Stimulated activated CD4-positive, alpha-beta T cell treated with anti-CD3 and anti-CD28 coated beads, Interleukin-1b, Interleukin-23, amount 100 ng/mL, for 48 hours (primary cell): ENCODE measurements at regions not wholly inside any gene's neighbourhood (a gene's known extent, or its start where the extent isn't known, plus 50 kb on each side); places are given as distances from the start of the nearest gene placed in this dataset.

ENCODE experiments used
- DNase-seq: peaks from one replicate; pipeline ENCODE4 v3.0.0-alpha.2; 2020

DNA sequence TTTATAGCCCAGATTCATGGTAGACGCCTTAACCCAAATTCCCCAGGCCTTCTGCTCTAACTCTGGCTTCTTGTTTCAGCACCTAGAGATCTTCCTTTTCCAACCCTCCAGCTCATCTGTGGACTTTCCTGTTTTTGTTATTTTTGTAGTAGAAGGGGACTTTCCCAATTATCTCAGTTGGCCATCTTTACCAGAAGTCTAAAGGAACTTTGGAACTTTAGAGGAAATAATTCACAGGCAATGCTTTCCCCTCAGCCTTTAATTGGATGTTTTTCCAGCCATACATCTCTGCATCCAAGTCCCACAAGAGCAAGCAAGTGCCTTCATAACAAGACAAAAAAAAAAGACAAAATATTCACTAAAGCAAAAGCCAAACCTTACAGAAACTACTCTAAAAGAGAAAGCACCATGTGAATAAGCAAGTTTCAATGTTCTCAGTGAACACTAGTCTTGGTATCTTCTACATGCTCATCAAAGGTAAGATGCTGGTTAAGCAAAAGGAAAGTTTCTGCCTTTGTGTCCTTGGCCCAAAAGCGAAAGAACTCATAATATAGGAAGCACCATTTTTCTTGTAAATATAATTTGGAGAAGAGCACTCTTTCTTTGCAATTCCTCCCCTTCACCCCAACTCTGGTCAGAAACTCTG is 377.3 kb downstream of the SETD4 start:
- no peak for DNase-seq

DNA sequence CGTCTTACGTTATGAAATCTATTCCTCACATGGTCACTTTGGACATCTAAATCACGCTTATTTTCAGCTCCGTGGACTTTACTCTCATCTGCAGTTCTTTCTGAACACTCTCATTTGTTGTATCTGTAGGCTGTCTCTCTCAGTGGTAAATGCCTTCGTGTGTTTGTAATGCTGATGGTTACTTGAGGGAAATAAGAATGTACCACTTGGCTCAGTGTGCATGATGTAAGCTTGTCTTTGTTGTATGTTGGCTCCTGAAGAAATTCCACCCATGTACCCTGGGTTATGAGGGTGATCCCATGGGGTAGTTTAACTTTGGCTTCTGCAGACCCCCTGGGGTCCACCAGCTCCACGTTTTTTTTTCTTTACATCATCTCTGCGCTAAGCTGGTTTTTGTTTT is 378.4 kb downstream of the SETD4 start:
- no peak for DNase-seq

DNA sequence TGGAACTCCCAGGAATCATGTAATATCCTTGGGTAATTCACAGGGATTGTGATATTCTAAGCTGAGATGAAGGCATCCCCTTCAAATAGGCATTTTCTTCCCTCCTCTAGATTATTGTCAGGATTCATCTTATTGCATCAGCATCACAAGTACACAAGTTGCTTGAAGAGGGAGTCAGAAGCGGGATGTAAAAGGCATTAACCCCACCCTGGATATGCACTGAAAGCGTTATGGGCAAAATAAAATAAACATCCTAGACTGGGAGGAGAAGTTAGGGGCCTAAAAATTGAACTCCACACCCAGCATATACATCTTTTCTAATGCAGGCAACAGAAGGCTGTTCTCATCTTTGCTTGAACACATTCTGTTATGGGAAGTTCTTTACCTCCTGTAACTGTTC is 381.2 kb downstream of the SETD4 start:
- no peak for DNase-seq

DNA sequence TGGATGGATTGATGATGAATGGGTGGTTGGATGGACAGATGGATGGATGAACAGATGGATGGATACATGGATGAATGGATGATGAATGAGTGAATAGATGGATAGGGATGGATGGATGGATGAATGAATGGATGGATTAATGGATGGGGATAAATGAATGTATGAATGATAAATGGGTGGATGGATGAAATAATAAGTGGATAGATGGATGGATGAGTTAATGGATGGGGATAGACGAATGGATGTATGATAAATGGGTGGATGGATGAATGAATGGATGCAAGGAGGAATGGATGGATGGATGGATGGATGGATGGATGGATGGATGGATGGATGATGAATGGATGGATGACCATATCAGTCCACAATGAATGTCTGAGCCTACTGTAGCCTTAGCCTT is 381.9 kb downstream of the SETD4 start:
- DNase-seq: no peak

DNA sequence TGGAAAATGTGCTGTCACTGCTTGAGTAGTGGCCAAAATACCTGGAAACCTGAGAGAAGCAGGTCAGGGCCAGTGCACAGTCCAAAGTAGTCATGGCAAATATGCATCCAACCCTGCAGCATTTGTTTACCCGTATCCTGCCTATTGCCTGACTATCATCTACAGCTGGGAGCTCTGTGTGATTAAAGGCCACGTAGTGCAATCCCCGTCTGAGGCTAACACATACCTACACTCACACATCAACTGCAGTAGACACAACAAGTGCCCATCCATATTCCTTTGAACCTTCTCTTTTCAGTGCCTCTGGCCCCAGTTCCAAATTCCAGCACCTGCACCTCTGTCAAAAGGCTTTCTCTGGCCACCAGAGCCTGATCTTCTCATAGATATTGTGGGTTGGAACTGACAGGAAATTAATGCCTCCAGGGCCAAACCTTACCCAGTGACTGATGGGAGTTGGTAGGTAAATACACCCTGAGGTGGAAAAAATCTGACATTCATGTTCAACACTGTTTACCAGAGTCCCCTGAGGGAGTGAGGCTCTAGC is 383.0 kb downstream of the SETD4 start:
- DNase-seq: no peak

DNA sequence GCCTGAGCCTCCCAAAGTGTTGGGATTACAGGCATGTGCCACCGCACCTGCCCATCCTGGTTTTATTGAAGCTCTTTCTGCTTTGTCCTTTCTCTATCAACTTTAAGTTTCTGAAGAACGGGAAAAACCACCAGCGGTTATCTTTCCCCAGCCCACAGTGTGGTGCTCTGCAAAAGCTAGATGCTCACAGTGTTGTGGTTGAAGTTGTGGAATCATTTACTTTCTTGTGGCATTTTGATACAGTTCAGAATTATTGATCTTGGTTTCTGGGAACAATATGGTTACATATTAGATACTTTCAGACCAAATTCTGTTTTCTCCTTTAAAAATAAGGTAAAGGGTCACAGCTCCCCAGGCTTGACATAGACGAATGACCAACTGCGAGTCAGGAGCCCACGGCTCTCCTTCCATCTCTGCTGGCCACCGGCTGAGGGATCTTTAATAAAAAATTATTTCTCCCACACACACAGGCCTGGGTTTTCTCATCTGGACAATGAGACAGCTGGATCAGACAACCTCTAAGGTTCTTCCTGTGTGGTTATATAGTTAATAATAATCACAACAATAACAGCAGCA is 385.3 kb downstream of the SETD4 start:
- DNase-seq: no peak

DNA sequence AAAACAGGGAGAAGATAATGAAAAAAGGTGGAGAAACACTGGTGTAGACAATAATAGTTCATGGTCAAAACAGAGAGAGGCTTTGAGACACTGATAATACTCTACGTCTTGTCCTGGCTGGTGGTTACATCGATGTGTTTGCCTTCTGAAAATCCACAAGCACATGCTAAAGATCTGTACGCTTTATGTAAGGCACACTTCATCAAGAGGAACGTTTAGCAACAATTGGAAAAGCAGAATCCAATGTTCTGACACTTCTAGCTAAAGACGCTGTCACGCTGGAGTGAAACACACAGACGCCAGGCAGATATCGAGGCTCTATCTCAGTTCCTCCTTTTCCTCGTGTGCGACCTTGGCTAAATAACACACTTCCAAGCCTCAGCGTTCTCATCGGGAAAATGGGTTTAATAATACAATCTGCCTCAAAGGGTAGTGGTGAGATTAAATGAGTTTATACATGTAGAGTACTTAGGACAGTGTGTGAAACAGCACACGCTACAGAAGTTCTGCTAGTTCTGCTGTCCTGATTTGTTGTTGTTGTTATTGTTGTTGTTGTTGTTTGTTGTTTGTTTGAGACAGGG is 386.1 kb downstream of the SETD4 start:
- no peak for DNase-seq

DNA sequence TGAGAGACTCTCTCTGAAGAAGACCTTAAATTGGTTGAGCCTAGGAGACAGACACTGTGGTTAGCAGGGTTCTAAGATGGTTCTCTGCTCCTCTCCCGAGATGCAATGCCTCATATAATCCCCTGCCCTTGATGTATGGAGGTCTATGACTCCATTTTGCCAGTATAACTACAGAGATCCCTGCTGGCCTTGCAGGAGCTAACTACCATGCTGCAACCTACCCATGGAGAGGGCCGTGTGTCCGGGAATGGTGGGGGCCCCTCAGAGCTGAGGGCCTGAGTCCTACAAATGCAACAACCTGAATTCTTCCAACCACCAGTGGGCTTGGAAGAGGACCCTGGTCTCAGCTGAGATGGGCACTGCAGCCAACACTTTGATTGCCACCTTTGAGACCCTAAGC is 388.0 kb downstream of the SETD4 start:
- DNase-seq: no peak

DNA sequence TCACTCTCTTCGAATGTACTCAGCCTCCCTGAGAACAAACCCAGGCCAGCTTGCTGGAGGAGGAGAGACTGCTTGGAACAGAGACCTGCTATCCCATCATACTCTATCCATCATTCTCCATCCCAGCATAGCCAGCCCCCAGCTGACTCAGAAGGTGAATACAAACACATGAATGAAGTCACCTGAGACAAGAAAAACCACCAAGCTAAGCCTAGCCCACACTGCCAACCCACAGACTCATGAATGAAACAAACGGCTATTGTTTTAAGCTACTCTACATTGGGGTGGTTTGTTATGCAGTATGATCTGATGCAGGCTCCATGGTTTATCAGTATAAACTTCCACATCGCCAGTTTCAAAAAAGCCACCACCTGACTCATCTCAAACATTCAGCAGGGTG is 395.6 kb downstream of the SETD4 start:
- peak; percentile 14 for DNase-seq

DNA sequence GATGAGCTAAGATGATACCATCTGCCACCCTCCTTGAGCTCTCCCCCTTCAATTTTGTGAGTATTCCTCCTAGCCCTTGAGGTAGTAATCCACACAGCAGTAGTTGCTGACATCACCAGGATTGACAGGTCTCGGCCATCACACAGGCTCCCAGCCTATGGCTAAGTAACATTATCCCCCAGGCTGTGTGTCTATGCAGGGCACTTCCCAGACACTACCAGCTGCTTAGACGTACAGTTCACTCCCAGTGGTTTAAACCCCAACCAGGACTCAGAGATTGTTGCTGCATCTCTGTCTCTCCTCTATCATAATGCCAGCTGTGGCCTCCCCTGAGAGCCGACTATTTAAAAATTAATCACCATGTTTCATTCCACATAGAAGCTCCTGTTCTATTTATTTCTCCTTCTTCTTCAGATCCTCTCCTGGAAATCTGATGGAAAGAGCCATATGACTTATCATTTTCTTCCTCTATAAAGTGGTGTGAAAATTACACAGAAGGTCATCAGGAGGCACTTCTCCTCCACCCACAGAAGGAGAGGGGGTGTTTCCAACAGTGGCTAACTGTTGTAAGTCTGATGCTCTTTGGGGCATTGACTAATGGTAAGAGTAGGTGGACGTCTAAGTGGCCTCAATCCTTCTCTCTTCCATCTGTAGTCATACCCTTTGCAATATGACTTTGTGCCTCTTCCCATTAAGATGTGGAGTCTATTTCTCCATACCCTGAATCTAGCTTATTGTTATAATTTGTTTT is 396.3 kb downstream of the SETD4 start:
- no peak for DNase-seq

DNA sequence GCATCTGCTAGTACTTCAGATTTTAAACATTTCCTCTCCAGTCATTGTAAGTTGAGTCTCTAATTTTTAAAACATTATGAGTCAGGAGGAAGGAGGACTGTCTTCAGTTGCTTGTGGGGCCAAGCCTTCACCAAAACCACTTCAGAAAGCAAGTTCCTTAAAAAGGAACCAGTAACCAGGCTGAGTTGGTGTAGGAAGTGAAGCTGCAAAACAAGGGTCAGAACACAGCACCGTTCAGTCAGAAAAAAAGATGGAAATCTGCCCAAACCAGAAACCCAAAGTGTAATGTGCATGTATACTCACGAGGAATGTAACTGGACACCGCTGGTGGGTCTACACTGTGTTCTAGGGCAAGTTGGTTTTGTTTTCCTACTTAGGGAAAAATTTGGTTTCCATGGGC is 402.1 kb downstream of the SETD4 start:
- DNase-seq: no peak

DNA sequence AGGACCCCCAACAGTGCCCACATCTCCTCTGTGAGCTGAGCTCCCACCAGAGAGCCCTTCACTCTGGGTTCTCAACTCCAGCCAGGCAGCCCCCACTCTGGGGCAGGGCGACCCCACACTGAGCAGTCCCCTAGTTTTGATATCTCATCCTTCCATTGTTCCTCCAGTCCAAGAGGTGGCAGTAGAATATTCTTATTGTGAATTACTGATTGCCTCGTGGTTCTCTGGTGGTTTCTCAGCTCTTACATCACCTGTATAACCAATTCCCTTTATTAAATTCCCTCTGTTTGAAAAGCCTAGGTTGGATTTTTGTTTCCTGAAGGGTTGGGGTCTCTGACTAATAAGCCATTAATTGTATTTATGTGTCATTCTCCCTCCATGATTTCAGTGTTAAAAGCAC is 407.5 kb downstream of the SETD4 start:
- DNase-seq: no peak

DNA sequence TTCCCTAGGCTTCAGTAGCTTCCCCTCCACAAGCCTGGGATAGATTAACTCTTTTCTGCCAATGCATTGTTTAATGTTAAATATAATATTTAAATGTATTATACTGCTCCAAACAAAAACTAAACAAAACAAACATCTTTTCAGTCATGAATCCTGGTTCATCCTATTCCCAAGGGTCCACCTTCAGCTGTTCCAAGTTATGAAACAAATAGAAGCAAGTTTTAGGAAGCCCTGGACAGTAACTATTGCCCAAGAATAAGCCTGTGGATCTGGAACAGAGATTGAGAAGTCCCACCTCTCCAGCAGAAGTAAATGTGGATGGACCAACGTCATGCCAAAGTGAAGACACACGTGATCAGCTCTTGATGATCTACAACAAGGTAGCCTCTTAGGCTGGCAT is 408.1 kb downstream of the SETD4 start:
- no peak for DNase-seq

DNA sequence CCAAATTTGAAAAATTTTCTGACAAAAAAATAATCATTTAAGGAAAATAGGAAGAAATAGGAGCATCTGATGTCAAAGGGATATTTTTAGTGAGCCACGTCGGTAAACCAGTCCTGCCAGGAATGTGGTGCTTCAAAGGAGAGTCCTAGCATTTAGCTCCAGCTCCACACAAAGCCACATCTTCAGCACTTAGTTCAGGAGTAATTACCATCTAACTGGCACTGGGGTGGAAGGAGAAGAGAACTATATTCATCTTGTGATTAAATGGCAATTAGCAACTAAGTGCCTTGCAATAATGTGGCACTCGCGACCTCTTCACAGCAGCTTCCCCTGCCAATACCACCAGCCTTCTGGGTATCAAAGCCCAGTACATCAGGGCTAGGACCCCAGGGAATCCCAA is 409.1 kb downstream of the SETD4 start:
- DNase-seq: no peak

DNA sequence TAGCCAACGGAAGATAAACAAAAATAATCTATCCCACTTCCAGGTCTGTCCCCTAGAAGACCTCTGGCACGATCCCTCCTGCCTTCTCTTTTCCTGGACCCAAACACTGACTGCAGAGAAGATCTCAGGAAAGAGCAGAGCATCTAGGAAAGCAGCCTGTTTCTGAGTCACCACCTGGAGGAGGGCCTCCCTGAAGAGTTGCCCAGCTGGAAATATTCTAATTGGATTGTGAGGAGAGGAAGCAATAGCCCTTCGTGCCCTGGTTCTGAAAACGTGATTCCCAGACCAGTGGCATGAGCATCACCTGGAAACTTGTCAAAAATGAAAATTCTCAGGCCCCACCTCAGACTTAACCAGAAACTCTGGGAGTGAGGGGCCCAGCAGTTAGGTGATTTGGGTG is 411.1 kb downstream of the SETD4 start:
- no peak for DNase-seq

DNA sequence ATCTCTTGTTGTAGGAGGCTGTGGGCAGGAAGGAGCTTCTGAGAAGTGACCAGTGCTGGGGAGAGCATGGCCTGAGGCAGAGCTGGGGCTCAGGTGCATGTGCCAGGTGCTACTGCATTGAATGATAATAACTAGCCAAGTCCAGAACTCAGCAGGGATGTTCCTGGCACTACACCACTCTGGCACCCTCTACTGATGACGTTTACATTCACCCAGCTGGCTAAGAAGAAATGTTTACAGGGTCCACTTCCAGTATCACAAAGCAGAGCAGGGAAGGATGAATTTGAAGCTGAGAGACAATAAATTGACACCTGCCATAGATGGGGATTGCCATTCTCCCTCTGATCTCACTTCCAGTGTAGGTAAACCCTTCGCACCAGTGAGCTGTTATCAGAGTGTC is 411.8 kb downstream of the SETD4 start:
- DNase-seq: no peak

DNA sequence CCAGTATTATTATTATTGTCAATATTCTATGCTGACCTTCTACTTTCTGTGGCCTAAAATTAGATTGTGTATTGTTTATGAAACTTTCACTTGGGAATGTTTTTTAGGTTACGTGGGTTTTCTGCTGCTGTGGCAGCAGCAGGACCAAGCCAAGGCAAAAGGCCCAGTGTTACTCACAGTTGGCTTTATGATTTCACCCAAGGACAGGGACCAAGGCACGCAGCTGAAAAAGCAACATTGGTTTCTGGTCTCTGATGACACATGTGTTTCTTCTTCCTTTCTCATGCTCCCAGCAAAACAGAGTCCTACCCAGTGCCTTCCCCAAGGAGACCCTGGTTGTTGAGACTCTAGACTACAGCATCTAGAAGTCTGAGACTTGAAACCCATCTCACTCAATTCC is 413.7 kb downstream of the SETD4 start:
- DNase-seq: no peak

DNA sequence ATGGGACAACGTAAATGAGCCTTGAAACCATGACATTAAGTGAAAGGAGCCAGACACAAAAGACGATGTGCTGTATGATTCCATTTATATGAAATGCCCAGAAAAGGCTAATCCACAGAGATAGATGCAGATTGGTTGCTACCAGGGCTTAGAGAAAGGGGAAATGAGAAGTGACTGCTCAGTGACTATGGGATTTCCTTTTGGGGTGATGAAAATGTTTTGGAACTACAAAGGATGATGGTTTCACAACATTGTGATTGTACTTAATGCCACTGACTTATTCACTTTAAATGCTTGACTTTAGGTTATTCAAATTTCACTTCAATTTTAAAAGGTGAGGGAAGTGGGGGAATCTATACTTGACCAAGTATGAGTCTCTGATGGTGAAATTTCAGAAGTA is 414.3 kb downstream of the SETD4 start:
- DNase-seq: no peak

DNA sequence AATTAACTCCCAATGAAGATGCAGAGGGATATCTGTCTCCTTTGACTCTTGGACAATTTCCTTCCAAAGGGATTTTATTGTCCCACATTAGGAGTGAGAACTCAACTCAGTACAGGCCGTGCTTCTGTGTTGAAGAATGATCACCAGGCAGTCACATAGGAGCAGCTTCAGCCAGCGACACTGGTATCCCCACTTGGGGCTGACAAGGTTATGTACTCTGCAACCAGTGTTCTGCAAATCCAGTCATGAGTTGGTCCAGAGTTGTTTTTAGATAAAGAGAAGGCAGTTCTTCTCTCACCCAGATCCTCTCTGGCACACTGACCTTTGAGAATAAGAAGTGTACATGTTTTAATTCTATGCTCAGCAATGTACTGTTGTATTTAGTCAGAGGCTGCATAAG is 415.8 kb downstream of the SETD4 start:
- DNase-seq: no peak

DNA sequence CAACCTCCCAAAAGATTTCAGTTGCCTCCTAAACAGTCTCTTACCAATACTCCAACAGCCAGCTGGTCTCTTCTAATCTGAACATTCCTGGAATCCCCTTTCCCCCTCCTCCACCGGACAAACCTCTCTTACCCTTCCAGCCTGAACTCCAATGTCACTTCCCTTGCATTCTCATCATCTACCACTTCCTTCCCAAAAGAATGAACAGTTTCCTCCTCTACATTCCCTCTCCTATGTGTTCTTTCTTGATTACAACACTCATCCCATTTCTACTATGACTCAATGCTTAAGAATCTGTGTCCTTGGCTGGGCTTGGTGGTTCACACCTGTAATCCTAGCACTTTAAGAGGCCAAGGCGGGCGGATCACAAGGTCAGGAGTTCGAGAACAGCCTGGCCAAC is 417.1 kb downstream of the SETD4 start:
- DNase-seq: no peak

DNA sequence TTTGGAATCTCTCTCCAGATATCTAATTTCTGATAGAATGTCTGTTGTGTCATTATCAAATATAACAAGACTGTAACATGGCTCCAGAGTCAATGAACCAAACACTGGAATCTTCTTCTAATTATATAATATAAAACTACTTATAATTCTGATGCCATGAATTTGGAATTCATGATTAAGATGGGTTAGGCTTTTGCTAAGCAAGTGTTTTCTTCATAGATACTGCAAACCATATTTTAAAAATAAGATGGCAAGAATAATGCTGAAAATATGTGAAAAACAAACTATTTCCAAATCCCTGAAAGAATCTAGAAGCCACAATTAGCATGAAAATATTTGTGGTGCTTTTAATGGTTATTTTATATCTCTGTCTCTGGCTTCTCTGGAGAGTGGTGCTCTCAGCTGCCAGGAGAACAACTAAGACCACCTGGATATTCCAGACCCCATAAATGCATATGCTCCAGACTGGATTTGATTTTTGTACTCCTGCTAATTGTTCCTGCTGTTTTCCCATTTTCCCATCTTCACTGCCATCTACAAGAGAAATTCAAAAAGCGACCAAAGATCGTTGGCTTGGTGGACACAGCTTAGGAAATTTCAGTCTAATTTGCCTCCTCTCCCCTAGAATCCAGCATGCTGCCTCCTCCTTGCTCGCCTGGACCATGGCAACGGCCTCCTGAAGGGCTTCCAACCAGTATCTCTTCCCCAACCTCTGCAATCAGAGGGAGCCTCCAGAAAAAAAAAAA is 418.9 kb downstream of the SETD4 start:
- DNase-seq: no peak

DNA sequence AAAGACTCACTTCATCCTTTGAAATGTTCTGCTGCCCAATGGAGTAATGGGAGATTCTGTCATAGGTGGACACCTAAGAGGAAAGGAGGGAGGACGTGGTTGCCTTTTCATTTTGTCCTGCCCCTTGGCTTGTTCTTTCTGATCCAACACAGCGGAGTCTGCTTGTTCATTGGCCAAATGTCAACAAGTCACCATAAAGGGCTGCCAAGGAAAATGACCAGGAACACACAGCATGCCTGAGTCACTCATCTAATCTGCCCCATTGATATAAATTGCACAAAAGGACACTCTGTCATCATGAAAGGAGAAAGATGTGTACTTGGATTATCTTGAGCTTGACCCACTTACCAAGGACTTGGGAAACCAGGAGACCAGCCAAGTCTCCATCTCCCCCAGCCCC is 422.9 kb downstream of the SETD4 start:
- no peak for DNase-seq

DNA sequence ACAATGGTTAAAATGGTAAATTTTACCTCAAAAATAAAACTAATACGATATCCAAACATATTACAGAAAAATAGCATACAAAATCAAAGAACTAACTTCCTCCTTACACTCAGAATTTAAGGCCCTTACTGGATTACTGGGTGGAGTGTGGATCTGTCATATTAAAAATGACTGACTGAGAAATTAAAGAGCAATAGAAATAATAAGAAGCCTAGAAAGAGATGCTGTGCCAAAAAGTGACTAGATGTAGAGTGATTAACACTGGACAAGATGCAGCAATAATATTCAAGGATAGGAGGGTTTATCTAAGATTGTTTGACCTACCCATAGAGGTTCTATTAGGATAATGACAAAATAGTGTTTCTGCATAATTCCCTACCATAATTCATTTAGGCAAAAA is 424.3 kb downstream of the SETD4 start:
- no peak for DNase-seq
